OCI-LY3 (cell line): ENCODE measurements at regions not wholly inside any gene's neighbourhood (a gene's known extent, or its start where the extent isn't known, plus 50 kb on each side); places are given as distances from the start of the nearest gene placed in this dataset.

Experiments used
- H2AFZ ChIP-seq: fragments of 200-600, 300-600 bp; shearing (Covaris generic); 2 replicates; pipeline ENCODE4 v1.6.0; 2014; ENCODE audit warnings: antibody characterized with exemption, low read depth, low read length
- H3K27ac ChIP-seq: fragments of 200-600, 300-600 bp; sonication (generic); 2 replicates; pipeline ENCODE4 v1.5.1; 2014; ENCODE audit warnings: mild to moderate bottlenecking, low read length, moderate library complexity, mixed read lengths
- H3K27me3 ChIP-seq: fragments of 200-600, 300-600 bp; sonication (generic); 2 replicates; pipeline ENCODE4 v1.6.1; 2014; ENCODE audit warnings: low read depth, low read length, mixed read lengths
- H3K36me3 ChIP-seq: fragments of 200-600, 300-600 bp; sonication (generic); replicated peaks from 2 replicates; pipeline ENCODE3; 2014; ENCODE audit warnings: low read depth, low read length, mixed read lengths
- H3K4me1 ChIP-seq: fragments of 300-600, 200-600 bp; sonication (generic); 2 replicates; pipeline ENCODE4 v1.6.1; 2014; ENCODE audit warnings: low read length, mixed read lengths
- H3K4me2 ChIP-seq: fragments of 200-600, 300-600 bp; sonication (generic); 2 replicates; pipeline ENCODE4 v1.6.1; 2014; ENCODE audit warnings: low read length, mixed read lengths
- H3K4me3 ChIP-seq: fragments of 300-600, 200-600 bp; sonication (generic); 2 replicates; pipeline ENCODE4 v1.5.1; 2014; ENCODE audit warnings: antibody characterized with exemption, mild to moderate bottlenecking, low read length, moderate library complexity
- H3K79me2 ChIP-seq: fragments of 300-600, 200-600 bp; shearing (Covaris generic); 2 replicates; pipeline ENCODE4 v1.6.1; 2014; ENCODE audit warnings: mild to moderate bottlenecking, low read length, mixed read lengths
- H3K9ac ChIP-seq: fragments of 300-600, 200-600 bp; shearing (Covaris generic); 2 replicates; pipeline ENCODE4 v1.6.0; 2014; ENCODE audit warnings: mild to moderate bottlenecking, low read length, moderate library complexity
- H3K9me3 ChIP-seq: fragments of 200-600, 300-600 bp; shearing (Covaris generic); 2 replicates; pipeline ENCODE4 v1.6.1; 2014; ENCODE audit warnings: low read length, mixed read lengths; ENCODE audit not compliant: insufficient read depth
- H4K20me1 ChIP-seq: fragments of 200-600, 300-600 bp; sonication (generic); 2 replicates; pipeline ENCODE4 v1.6.1; 2016; ENCODE audit warnings: low read length, mixed read lengths; ENCODE audit not compliant: insufficient read depth
- CTCF ChIP-seq: fragments of 200-600, 300-600 bp; sonication (generic); IDR thresholded peaks from 2 replicates; pipeline ENCODE4 v1.5.1; 2014; ENCODE audit warnings: antibody characterized with exemption, low read length, low read depth
- EZH2phosphoT487 ChIP-seq: fragments of 200-600 bp; shearing (Covaris generic); IDR thresholded peaks from 2 replicates; pipeline ENCODE4 v1.6.1; 2018; ENCODE audit warnings: antibody characterized with exemption, mixed run types, low read depth

- H3K79me2 ChIP-seq, result no peaks in the 10 kb centered on the region
- no peaks in the 10 kb centered on the region for H3K36me3 ChIP-seq
- no peaks in the 10 kb centered on the region for H3K27me3 ChIP-seq
- no peak overlapping the region for H3K9ac ChIP-seq
- no peaks in the 10 kb centered on the region for H4K20me1 ChIP-seq
- H2AFZ ChIP-seq, result no peak overlapping the region
- no peak overlapping the region for H3K4me2 ChIP-seq
- no peaks in the 10 kb centered on the region for H3K9me3 ChIP-seq
- no peak overlapping the region for H3K4me3 ChIP-seq
- TF ChIP-seq EZH2phosphoT487 (no peak), CTCF (no peak)
- H3K4me1 ChIP-seq, result no peaks in the 10 kb centered on the region
- no peak overlapping the region for H3K27ac ChIP-seq
Observed at GRCh38 chr5:18238321-18238720, 604.1 kb downstream of the TAF11L14 start.

- TF ChIP-seq CTCF (no peak), EZH2phosphoT487 (no peak)
- H3K27me3 ChIP-seq, result no peaks in the 10 kb centered on the region
- H3K4me2 ChIP-seq, result no peak overlapping the region
- no peaks in the 10 kb centered on the region for H4K20me1 ChIP-seq
- H3K4me1 ChIP-seq, result no peaks in the 10 kb centered on the region
- no peaks in the 10 kb centered on the region for H3K9me3 ChIP-seq
- H3K9ac ChIP-seq, result no peak overlapping the region
- no peaks in the 10 kb centered on the region for H3K36me3 ChIP-seq
- no peak overlapping the region for H3K27ac ChIP-seq
- H3K79me2 ChIP-seq, result no peaks in the 10 kb centered on the region
- H2AFZ ChIP-seq, result no peak overlapping the region
- no peak overlapping the region for H3K4me3 ChIP-seq
Observed at GRCh38 chr5:18240971-18241370, 606.7 kb downstream of the TAF11L14 start.

- Histone ChIP-seq H3K9ac (no peak overlapping the region), H3K4me2 (no peak overlapping the region), H4K20me1 (no peaks in the 10 kb centered on the region), H2AFZ (no peak overlapping the region), H3K27ac (no peak overlapping the region), H3K4me3 (no peak overlapping the region), H3K79me2 (no peaks in the 10 kb centered on the region), H3K4me1 (no peaks in the 10 kb centered on the region), H3K9me3 (no peaks in the 10 kb centered on the region), H3K27me3 (no peaks in the 10 kb centered on the region), H3K36me3 (no peaks in the 10 kb centered on the region)
- TF ChIP-seq CTCF, result no peak
- TF ChIP-seq EZH2phosphoT487, result no peak
Observed at GRCh38 chr5:18243846-18244245, 609.6 kb downstream of the TAF11L14 start.

GRCh38 chr5:18244309-18244708 is 610.0 kb downstream of the TAF11L14 start:
- H3K27ac ChIP-seq, result no peak overlapping the region
- H3K36me3 ChIP-seq, result no peaks in the 10 kb centered on the region
- no peak overlapping the region for H3K4me2 ChIP-seq
- no peaks in the 10 kb centered on the region for H3K27me3 ChIP-seq
- no peaks in the 10 kb centered on the region for H3K4me1 ChIP-seq
- H3K4me3 ChIP-seq, result no peak overlapping the region
- TF ChIP-seq CTCF (no peak), EZH2phosphoT487 (no peak)
- H3K9me3 ChIP-seq, result no peaks in the 10 kb centered on the region
- H2AFZ ChIP-seq, result no peak overlapping the region
- no peak overlapping the region for H3K9ac ChIP-seq
- H3K79me2 ChIP-seq, result no peaks in the 10 kb centered on the region
- H4K20me1 ChIP-seq, result no peaks in the 10 kb centered on the region
